ENCODE measurements at regions not wholly inside any gene's neighbourhood (a gene's known extent, or its start where the extent isn't known, plus 50 kb on each side); places are given as distances from the start of the nearest gene placed in this dataset.

DNA sequence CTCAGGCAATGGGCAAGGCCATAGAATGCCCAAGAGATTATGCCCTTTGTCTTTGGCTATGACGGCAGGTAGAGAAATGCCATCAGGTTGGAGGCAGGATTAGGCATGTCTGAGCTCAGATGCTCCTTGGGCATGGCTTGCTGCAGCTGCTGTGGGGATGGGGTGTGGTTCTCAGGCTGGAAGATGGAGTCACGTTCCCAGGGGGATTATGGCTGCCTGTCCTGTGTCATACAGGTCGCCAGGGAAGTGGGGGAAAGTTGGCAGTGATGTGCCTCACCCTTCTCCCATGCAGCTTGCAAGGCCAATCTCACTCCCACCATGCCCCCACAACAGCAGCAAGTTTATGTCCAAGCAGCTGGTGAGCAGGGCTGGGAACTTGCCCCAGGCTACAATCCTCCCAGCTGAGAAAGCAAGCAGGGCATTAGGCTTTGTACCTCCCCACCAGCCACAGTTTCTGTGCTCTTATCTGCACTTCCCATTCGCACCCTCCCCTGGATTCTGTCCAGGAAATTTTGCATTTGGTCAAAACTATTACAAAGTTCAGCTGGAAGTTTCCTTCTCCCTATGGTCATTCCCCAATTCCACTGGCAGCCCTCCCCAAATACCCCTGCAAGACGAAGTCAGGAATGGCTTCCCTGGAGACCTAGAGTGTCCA is 1788.0 kb upstream of the NUDT12 start:
- H3K36me3 Mint-ChIP-seq (ENCODE audit: insufficient read depth in 1 of 3, low read depth in 3 of 3): peaks cover 0 to under 1% (median 0%) of the 10 kb centered on the region in 3 experiments; a peak in 2 of 7 replicates

More for the DNA sequence above, 1788.0 kb upstream of the NUDT12 start:
- no peak overlapping the region for H2BK5ac ChIP-seq (ENCODE audit: insufficient read length, low read length)
- DNase-seq: no peak
- WGBS (ENCODE audit: extremely low coverage, insufficient read length, low lambda C conversion rate): no CpG with 5 or more reads among the region's 5 CpGs
- no peak overlapping the region for H3K27ac ChIP-seq (ENCODE audit: insufficient read length, low read depth, low read length)
- H2BK120ac ChIP-seq (ENCODE audit: low read depth, low read length, poor library complexity, severe bottlenecking): no peak overlapping the region
- no peak overlapping the region for H4K91ac ChIP-seq (ENCODE audit: insufficient read length, low read depth, low read length)
- no peak overlapping the region for H4K8ac ChIP-seq (replicated peaks; ENCODE audit: insufficient read length, low read depth, low read length)
- H3K27me3 ChIP-seq (ENCODE audit: insufficient read depth, low read length): no peaks in the 10 kb centered on the region
- no peaks in the 10 kb centered on the region for H3K4me1 Mint-ChIP-seq
- no peak overlapping the region for H3K23ac ChIP-seq (ENCODE audit: insufficient read length, low read depth, low read length)
- H3K4me2 ChIP-seq (ENCODE audit: insufficient read depth, insufficient read length, low read length): no peak overlapping the region
- H2BK15ac ChIP-seq (ENCODE audit: low read depth, low read length): no peak overlapping the region
- H3K9me3 Mint-ChIP-seq: peaks cover 0 to 5% of the 10 kb centered on the region in 2 experiments; a peak in 4 of 5 replicates
- H3K56ac ChIP-seq (ENCODE audit: insufficient read length, low read depth, low read length): no peak overlapping the region
- no peak overlapping the region for H2AFZ ChIP-seq (ENCODE audit: low read length)
- H3K79me2 ChIP-seq (ENCODE audit: insufficient read depth, low read length): no peaks in the 10 kb centered on the region
- TF ChIP-seq, protein P1, sequence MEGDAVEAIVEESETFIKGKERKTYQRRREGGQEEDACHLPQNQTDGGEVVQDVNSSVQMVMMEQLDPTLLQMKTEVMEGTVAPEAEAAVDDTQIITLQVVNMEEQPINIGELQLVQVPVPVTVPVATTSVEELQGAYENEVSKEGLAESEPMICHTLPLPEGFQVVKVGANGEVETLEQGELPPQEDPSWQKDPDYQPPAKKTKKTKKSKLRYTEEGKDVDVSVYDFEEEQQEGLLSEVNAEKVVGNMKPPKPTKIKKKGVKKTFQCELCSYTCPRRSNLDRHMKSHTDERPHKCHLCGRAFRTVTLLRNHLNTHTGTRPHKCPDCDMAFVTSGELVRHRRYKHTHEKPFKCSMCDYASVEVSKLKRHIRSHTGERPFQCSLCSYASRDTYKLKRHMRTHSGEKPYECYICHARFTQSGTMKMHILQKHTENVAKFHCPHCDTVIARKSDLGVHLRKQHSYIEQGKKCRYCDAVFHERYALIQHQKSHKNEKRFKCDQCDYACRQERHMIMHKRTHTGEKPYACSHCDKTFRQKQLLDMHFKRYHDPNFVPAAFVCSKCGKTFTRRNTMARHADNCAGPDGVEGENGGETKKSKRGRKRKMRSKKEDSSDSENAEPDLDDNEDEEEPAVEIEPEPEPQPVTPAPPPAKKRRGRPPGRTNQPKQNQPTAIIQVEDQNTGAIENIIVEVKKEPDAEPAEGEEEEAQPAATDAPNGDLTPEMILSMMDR (conservative IDR thresholded peaks at IDR 0.05): no peak
- no peak overlapping the region for H2AK5ac ChIP-seq (ENCODE audit: insufficient read length, low read length)
- no peak overlapping the region for H3K9ac ChIP-seq (ENCODE audit: extremely low read depth, insufficient read length, low read length)
- no peak overlapping the region for H3K18ac ChIP-seq (ENCODE audit: insufficient read length, low read depth, low read length)
- H4K5ac ChIP-seq (ENCODE audit: insufficient read length, low read depth, low read length): no peak overlapping the region
- no peak overlapping the region for H3T11ph ChIP-seq (ENCODE audit: low read length)
- H3K23me2 ChIP-seq (ENCODE audit: insufficient read length, low read depth, low read length, poor library complexity, severe bottlenecking): no peaks in the 10 kb centered on the region
- H3K9me3 ChIP-seq (ENCODE audit: control insufficient read depth, low read depth, low read length): no peaks in the 10 kb centered on the region
- no peak overlapping the region for H3K14ac ChIP-seq (ENCODE audit: insufficient read depth, low read length)
- no peak overlapping the region for H2BK20ac ChIP-seq (ENCODE audit: low read depth, low read length, poor library complexity, severe bottlenecking)
- H3K79me1 ChIP-seq (ENCODE audit: insufficient read depth, low read depth, low read length, poor library complexity, severe bottlenecking): no peaks in the 10 kb centered on the region
- H4K20me1 ChIP-seq (ENCODE audit: control insufficient read depth, insufficient read depth, insufficient read length): no peaks in the 10 kb centered on the region
- H2BK12ac ChIP-seq (ENCODE audit: insufficient read length, low read depth, low read length): no peak overlapping the region
- no peak overlapping the region for H3K4me3 Mint-ChIP-seq
- H3K4ac ChIP-seq (ENCODE audit: low read depth, low read length): no peak overlapping the region
- no peaks in the 10 kb centered on the region for H3K27me3 Mint-ChIP-seq (ENCODE audit: low read depth)
- H3K27ac Mint-ChIP-seq: no peak overlapping the region
- no peaks in the 10 kb centered on the region for H3K4me1 ChIP-seq (ENCODE audit: insufficient read depth, low read length)
